Stimulated activated CD4-positive, alpha-beta T cell treated with anti-CD3 and anti-CD28 coated beads, Interleukin-2, amount 100 ng/mL, for 24 hours (primary cell): ENCODE measurements at regions not wholly inside any gene's neighbourhood (a gene's known extent, or its start where the extent isn't known, plus 50 kb on each side); places are given as distances from the start of the nearest gene placed in this dataset.
"Not testable (repeated sequence)": the region's sequence is repeated elsewhere in the genome, so short reads cannot be mapped to it uniquely, and the experiment has no call there.

Experiments used
- DNase-seq, 2 donors: peaks; one replicate each; pipeline ENCODE4 v3.0.0-alpha.2; 2020

GRCh38 chr3:125831005-125831750 is 137.8 kb upstream of the ROPN1B start:
- not testable (repeated sequence) for DNase-seq

- not testable (repeated sequence) for DNase-seq
Observed at GRCh38 chr3:125835562-125835961, 133.4 kb upstream of the ROPN1B start.

GRCh38 chr3:125836011-125836551 is 132.9 kb upstream of the ROPN1B start:
- DNase-seq, result peak; percentile 4 to 21

GRCh38 chr3:125836786-125837185 is 132.2 kb upstream of the ROPN1B start:
- not testable (repeated sequence) for DNase-seq

- not testable (repeated sequence) for DNase-seq
Observed at GRCh38 chr3:125838857-125839256, 130.1 kb upstream of the ROPN1B start.

- not testable (repeated sequence) for DNase-seq
Observed at GRCh38 chr3:125840465-125840864, 128.5 kb upstream of the ROPN1B start.

GRCh38 chr3:125847966-125848365 is 121.0 kb upstream of the ROPN1B start:
- not testable (repeated sequence) for DNase-seq

GRCh38 chr3:125855006-125855405 is 114.0 kb upstream of the ROPN1B start:
- DNase-seq, result not testable (repeated sequence)

GRCh38 chr3:125860547-125860946 is 108.4 kb upstream of the ROPN1B start:
- DNase-seq, result peak; percentile 23 to 34

GRCh38 chr3:125862841-125863254 is 106.1 kb upstream of the ROPN1B start:
- DNase-seq, result not testable (repeated sequence)

- not testable (repeated sequence) for DNase-seq
Observed at GRCh38 chr3:125864532-125864931, 104.4 kb upstream of the ROPN1B start.

- not testable (repeated sequence) for DNase-seq
Observed at GRCh38 chr3:125886006-125886405, 83.0 kb upstream of the ROPN1B start.

- DNase-seq, result not testable (repeated sequence)
Observed at GRCh38 chr3:125899181-125899580, 69.8 kb upstream of the ROPN1B start.

- DNase-seq, result not testable (repeated sequence)
Observed at GRCh38 chr3:125901473-125901872, 67.5 kb upstream of the ROPN1B start.

- DNase-seq, result not testable (repeated sequence)
Observed at GRCh38 chr3:125903780-125904455, 65.1 kb upstream of the ROPN1B start.

- DNase-seq, result not testable (repeated sequence)
Observed at GRCh38 chr3:125907279-125907678, 61.7 kb upstream of the ROPN1B start.

GRCh38 chr3:125910851-125911250 is 58.1 kb upstream of the ROPN1B start:
- DNase-seq, result not testable (repeated sequence)

GRCh38 chr3:125914608-125915436 is 54.2 kb upstream of the ROPN1B start:
- not testable (repeated sequence) for DNase-seq

GRCh38 chr3:125915437-125915787 is 53.6 kb upstream of the ROPN1B start:
- DNase-seq, result not testable (repeated sequence)

GRCh38 chr3:125915792-125916375 is 53.1 kb upstream of the ROPN1B start:
- peak; percentile 99 for DNase-seq

- peak; percentile 94 to 97 for DNase-seq
Observed at GRCh38 chr3:125916376-125916978, 52.5 kb upstream of the ROPN1B start.

- peak; percentile 33 to 43 for DNase-seq
Observed at GRCh38 chr3:125917020-125917549, 51.9 kb upstream of the ROPN1B start.
